ENCODE measurements at regions not wholly inside any gene's neighbourhood (a gene's known extent, or its start where the extent isn't known, plus 50 kb on each side); places are given as distances from the start of the nearest gene placed in this dataset.

DNA sequence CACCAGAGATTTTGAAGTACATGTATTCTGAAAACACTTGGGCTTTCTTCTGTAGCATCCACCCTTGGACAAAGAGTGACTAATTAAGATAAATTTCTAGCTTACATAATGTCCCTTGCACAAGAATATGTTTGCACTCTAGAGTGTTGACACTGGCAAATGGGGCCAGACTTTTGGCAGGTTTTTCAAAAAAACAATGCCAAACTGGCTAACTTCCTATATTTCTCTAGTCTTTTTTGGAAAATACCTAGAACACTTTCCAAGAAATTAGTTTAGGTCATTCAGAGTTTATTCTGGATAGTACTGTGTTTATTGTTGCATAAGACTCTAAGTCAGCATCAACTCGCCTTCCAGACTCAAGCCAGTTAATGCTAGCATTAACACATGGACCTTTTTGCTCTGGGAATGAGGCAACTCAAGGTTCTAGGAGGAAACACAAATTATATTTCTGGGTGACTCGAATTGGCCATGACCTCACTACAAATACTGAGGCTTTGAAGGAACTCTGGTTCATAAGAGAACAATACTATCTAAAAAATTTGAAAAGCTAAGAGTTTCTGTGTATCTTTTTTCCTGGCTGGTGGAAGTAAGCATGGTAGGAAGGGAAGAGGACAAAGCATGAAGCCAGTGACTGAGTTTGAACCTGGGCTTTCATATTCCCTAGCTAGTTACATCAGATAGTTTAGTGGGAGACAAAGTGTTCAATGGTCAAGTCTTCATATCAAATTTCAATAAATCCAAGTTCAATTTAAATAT lies 101.6 kb downstream of the NREP start:
- DNase-seq, result peak in 1 of 3 donors; percentile 55
- Histone ChIP-seq H3K4me1 (peaks cover 0 to 34% (median 3%) of the 10 kb centered on the region in 4 donors), H3K9me3 (no peaks in the 10 kb centered on the region), H3K36me3 (no peaks in the 10 kb centered on the region), H3K4me3 (no peak overlapping the region), H3K27ac (peak overlapping the region in 1 of 3 donors; percentile 65), H3K27me3 (no peaks in the 10 kb centered on the region)
- 15% methylated on average over 2 of the region's 2 CpGs for WGBS (ENCODE audit: insufficient coverage, low coverage, low lambda C conversion rate, missing lambda C conversion rate)
- ATAC-seq, result peak; percentile 91 to 98 (median 94)
- intact Hi-C loops (cut with DNase I), result no loop called here
- TF ChIP-seq, protein P1, sequence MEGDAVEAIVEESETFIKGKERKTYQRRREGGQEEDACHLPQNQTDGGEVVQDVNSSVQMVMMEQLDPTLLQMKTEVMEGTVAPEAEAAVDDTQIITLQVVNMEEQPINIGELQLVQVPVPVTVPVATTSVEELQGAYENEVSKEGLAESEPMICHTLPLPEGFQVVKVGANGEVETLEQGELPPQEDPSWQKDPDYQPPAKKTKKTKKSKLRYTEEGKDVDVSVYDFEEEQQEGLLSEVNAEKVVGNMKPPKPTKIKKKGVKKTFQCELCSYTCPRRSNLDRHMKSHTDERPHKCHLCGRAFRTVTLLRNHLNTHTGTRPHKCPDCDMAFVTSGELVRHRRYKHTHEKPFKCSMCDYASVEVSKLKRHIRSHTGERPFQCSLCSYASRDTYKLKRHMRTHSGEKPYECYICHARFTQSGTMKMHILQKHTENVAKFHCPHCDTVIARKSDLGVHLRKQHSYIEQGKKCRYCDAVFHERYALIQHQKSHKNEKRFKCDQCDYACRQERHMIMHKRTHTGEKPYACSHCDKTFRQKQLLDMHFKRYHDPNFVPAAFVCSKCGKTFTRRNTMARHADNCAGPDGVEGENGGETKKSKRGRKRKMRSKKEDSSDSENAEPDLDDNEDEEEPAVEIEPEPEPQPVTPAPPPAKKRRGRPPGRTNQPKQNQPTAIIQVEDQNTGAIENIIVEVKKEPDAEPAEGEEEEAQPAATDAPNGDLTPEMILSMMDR (IDR thresholded peaks at IDR 0.05), result no peak
- TF ChIP-seq POLR2A (IDR thresholded peaks at IDR 0.05), result no peak

DNA sequence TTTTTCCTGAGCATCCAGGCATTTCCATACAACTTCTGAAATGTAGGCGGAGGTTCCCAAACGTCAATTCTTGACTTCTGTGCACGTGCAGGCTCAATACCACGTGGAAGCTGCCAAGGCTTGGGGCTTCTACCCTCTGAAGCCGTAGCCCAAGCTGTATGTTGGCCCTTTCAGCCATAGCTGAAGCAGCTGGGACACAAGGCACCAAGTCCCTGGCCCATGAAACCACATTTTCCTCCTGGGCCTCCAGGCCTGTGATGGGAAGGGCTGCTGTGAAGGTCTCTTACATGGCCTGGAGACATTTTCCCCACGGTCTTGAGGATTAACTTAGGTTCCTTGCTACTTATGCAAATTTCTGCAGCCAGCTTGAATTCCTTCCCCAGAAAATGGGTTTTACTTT lies 103.6 kb downstream of the NREP start:
- H3K36me3 ChIP-seq, result no peaks in the 10 kb centered on the region
- intact Hi-C loops (cut with DNase I), result no loop called here
- DNase-seq (no peak), ATAC-seq (no peak)
- no peak for TF ChIP-seq POLR2A (IDR thresholded peaks at IDR 0.05)
- TF ChIP-seq, protein P1 (IDR thresholded peaks at IDR 0.05), result no peak
- no peaks in the 10 kb centered on the region for H3K9me3 ChIP-seq
- H3K27ac ChIP-seq, result no peak overlapping the region
- H3K27me3 ChIP-seq, result no peaks in the 10 kb centered on the region
- WGBS (ENCODE audit: insufficient coverage, low coverage, low lambda C conversion rate, missing lambda C conversion rate), result 86% methylated on average over 4 of the region's 6 CpGs
- no peak overlapping the region for H3K4me3 ChIP-seq
- H3K4me1 ChIP-seq, result peaks cover 0 to 34% (median 3%) of the 10 kb centered on the region in 4 donors

DNA sequence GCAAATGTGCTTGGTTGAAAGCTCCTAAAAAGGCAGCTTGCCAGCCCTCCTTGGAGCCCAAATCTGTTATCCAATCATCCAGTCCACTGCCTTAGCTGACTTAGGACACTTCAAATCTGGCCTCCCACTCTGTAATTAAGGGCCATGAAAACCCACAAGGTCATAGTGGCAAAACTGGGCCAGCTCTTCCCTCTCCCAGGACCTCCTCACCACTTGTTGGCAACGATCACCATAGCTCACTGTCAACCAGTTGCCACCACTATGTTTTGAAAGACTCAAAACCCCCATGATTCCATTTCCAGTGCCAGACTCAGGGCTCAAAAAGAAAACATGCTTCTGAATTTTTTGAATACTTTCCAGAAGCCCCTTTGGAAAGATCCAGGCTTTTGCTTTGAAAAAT lies 107.5 kb downstream of the NREP start:
- Histone ChIP-seq H3K36me3 (no peaks in the 10 kb centered on the region), H3K9me3 (no peaks in the 10 kb centered on the region), H3K27ac (no peak overlapping the region), H3K27me3 (no peaks in the 10 kb centered on the region), H3K4me1 (peaks cover 0 to 20% (median under 1%) of the 10 kb centered on the region in 4 donors), H3K4me3 (no peak overlapping the region)
- DNase-seq, result no peak
- ATAC-seq, result no peak
- TF ChIP-seq, protein P1 (IDR thresholded peaks at IDR 0.05), result no peak
- no peak for TF ChIP-seq POLR2A (IDR thresholded peaks at IDR 0.05)
- WGBS (ENCODE audit: insufficient coverage, low coverage, low lambda C conversion rate, missing lambda C conversion rate), result 83% methylated on average over 1 of the region's 1 CpG
- intact Hi-C loops (cut with DNase I), result no loop called here

DNA sequence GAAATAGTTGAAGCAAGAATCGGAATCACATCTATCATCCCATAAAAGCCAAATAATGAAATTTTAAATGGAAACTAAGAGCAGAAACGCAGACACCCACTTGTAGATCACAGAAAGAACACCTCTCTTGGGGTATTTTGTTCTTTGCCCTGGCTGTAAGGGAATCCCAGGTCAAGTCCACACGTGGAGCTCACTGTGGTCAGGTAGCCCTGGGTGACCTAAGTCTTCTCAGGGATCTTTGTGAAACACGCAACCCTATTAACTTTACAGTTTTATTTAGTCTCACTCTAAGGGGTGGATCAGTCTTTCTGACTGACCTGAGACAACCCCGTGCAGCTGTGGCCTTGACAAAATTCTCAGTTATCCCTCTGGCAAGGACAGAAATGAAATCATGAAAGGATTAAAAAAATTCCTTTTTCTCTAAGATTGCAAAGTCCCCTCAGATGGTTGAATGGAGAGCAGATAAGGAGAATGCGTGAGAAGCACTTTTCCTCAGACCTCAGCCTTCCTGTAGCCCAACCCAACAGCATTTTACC lies 111.6 kb downstream of the NREP start:
- DNase-seq (no peak), ATAC-seq (peak in 2 of 4 donors; percentile 11 to 58)
- H3K27me3 ChIP-seq, result no peaks in the 10 kb centered on the region
- no peaks in the 10 kb centered on the region for H3K9me3 ChIP-seq
- peaks cover 0 to 14% (median 0%) of the 10 kb centered on the region in 4 donors for H3K4me1 ChIP-seq
- intact Hi-C loops (cut with DNase I), result no loop called here
- H3K4me3 ChIP-seq, result no peak overlapping the region
- WGBS (ENCODE audit: insufficient coverage, low coverage, low lambda C conversion rate, missing lambda C conversion rate), result 70% methylated on average over 6 of the region's 6 CpGs
- TF ChIP-seq POLR2A (IDR thresholded peaks at IDR 0.05), result no peak
- TF ChIP-seq, protein P1 (IDR thresholded peaks at IDR 0.05), result no peak
- H3K27ac ChIP-seq, result no peak overlapping the region
- no peaks in the 10 kb centered on the region for H3K36me3 ChIP-seq

Data from right lobe of liver (tissue), 6 donors.